Right cardiac atrium (tissue), 5 donors: ENCODE measurements at regions not wholly inside any gene's neighbourhood (a gene's known extent, or its start where the extent isn't known, plus 50 kb on each side); places are given as distances from the start of the nearest gene placed in this dataset.
"Not testable (repeated sequence)": the region's sequence is repeated elsewhere in the genome, so short reads cannot be mapped to it uniquely, and the experiment has no call there.

ENCODE experiments used
- ATAC-seq, 2 donors: fragments of 200-7000 bp; cut with Tn5 transposase; one replicate each; pipeline versions ENCODE4 v1.8.0 to v1.9.1; 2020; ENCODE audit warnings: moderate library complexity in 2 of 2, mild to moderate bottlenecking in 1 of 2
- DNase-seq, 3 donors: peaks; one replicate each; pipeline ENCODE4 v3.0.0-alpha.2; 2020
- H3K27ac ChIP-seq: one replicate; pipeline ENCODE4 v1.5.1; 2013; ENCODE audit warnings: mild to moderate bottlenecking, low read length, control low read depth, moderate library complexity
- H3K27me3 ChIP-seq: one replicate; pipeline ENCODE4 v1.6.1; 2013; ENCODE audit not compliant: control insufficient read depth, insufficient read depth
- H3K4me1 ChIP-seq: one replicate; pipeline ENCODE4 v1.6.1; 2013; ENCODE audit warnings: low read length; ENCODE audit not compliant: control insufficient read depth, insufficient read depth
- H3K4me3 ChIP-seq: one replicate; pipeline ENCODE4 v1.5.1; 2013; ENCODE audit warnings: low read length, control low read depth
- H3K9me3 ChIP-seq: one replicate; pipeline ENCODE4 v1.6.1; 2013; ENCODE audit warnings: low read length; ENCODE audit not compliant: control insufficient read depth
- WGBS: extraction: QIAGEN DNeasy Blood & Tissue Kit; methylation state at CpG from one replicate; pipeline ENCODE4 v1.1.7; 2013; 5-methylcytosine and 5-hydroxymethylcytosine counted together
- intact Hi-C, 4 donors: fragments of 100-400 bp; cut with DNase I; formaldehyde crosslinking; loops; one replicate each; pipeline versions ENCODE4 v1.11.0 to v1.14.0; 2022 to 2023
- donor health status: healthy with polysubstance abuse.
- donor health status: DM: no; HTN: yes; CAD: no.
- donor health status: DM: no; HTN: no; CAD: no.
- donor health status: DM: no; HTN: yes; CAD: no; lungs with severe emphysema.
- donor health status: DM: yes; HTN: yes; CAD: no.

DNA sequence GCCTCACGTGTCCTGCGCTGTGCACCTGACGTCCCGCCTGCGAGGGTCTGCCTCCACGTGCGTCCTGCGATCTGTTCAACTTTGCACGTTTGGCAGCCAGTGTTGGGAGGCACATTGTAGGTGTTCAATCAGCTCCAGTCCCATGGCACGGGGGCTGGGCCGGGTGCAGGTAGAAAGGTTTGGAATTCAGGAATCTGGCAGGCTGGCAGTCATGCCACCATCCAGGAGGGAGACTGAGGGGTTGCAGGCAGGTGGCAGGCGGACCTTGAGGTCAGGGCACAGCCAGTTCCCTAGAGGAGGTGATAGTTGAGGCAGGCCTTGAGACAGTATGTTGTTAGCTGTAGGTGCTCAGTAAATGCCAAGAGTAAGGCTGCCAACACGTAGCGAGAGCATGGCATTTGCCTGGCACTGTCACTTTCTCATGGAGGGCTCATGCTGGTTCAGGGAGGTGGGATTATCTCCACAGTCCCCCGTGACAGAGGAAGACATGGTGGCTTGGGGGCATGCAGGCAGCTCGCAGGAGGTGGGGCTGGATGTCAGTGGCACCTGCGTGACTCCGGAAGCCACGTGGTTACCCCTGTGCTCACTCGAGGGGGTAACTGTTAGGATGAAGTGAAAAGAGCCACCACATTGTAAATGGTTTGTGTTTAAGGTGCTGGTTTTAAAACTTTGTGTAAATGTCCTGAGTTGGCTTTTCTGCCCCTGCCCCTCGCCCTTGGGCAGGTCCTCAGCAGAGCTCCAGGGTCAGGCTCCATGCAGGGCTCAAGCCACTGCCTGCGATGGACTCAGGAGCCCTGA lies 111.8 kb upstream of the FRMD1 start:
- Histone ChIP-seq H3K4me1 (no peaks in the 10 kb centered on the region), H3K27ac (no peak overlapping the region), H3K4me3 (no peak overlapping the region), H3K9me3 (no peaks in the 10 kb centered on the region), H3K27me3 (no peaks in the 10 kb centered on the region)
- DNase-seq (peak in 1 of 3 donors; percentile 18), ATAC-seq (no peak)
- WGBS, result 90% methylated on average over 22 of the region's 22 CpGs
- intact Hi-C loops, result loop anchor here in 1 of 4 donors (10.0 kb wide), 1 partner anchor 164 kb away; no protein-coding TSS in a partner anchor

- H3K4me3 ChIP-seq, result no peak overlapping the region
- DNase-seq, result peak in 1 of 3 donors; percentile 28
- no peak for ATAC-seq
- H3K27ac ChIP-seq, result no peak overlapping the region
- 92% methylated on average over 21 of the region's 21 CpGs for WGBS
- intact Hi-C loops, result loop anchor here in 1 of 4 donors (10.0 kb wide), 1 partner anchor 165 kb away; no protein-coding TSS in a partner anchor
- H3K27me3 ChIP-seq, result no peaks in the 10 kb centered on the region
- H3K9me3 ChIP-seq, result no peaks in the 10 kb centered on the region
- H3K4me1 ChIP-seq, result no peaks in the 10 kb centered on the region
Measured at GRCh38 chr6:168190014-168190405, 111.0 kb upstream of the FRMD1 start.

DNA sequence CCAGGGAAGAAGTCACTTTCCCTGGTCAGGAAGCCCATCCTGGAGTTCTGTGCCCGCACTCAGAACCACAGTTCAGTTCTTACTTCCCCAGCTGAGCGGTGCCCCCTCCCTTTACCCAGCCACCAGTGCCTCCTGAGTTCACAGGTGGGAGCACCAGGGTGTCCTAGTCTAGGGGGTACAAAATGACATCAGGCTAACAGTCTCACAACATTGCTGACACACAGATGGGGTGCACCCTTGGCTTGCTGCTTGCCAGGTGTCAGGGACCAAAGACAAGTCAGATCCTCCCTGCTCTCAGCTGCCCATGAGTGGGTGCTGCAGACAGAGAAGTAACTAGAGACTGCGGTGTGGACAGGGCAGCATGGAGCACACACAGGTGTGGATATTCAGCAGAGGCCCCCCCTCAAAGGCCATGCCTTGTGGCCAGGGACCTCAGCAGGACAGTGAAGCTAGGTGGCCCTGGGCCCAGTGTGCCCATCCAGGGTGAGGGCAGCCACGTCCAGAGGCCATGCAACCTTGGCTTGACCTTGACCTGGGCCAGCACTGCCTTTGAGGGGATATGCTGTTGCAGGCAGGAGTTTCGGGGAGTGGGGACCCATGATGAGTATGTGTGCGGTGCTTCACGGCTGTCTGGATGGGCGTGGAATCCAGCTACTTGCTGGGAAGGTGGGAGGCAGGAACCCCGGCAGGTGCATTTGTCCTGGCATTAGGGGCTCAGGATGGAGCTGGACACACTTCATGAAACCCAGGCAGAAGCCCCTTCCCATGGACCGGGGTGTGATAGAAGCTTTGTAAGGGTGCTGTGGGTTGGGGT lies 110.4 kb upstream of the FRMD1 start:
- no peaks in the 10 kb centered on the region for H3K27me3 ChIP-seq
- no peaks in the 10 kb centered on the region for H3K4me1 ChIP-seq
- intact Hi-C loops, result loop anchor here in 1 of 4 donors (10.0 kb wide), 1 partner anchor 165 kb away; no protein-coding TSS in a partner anchor
- 93% methylated on average over 10 of the region's 10 CpGs for WGBS
- ATAC-seq (no peak), DNase-seq (peak in 1 of 3 donors; percentile 2)
- no peak overlapping the region for H3K4me3 ChIP-seq
- H3K27ac ChIP-seq, result no peak overlapping the region
- no peaks in the 10 kb centered on the region for H3K9me3 ChIP-seq

GRCh38 chr6:168188369-168189199 lies 109.6 kb upstream of the FRMD1 start:
- intact Hi-C loops, result no loop called here
- no peaks in the 10 kb centered on the region for H3K4me1 ChIP-seq
- 83% methylated on average over 17 of the region's 17 CpGs for WGBS
- H3K9me3 ChIP-seq, result no peaks in the 10 kb centered on the region
- ATAC-seq (no peak), DNase-seq (peak in 1 of 3 donors; percentile 31)
- H3K4me3 ChIP-seq, result no peak overlapping the region
- no peak overlapping the region for H3K27ac ChIP-seq
- H3K27me3 ChIP-seq, result no peaks in the 10 kb centered on the region

- WGBS, result 93% methylated on average over 5 of the region's 5 CpGs
- intact Hi-C loops, result no loop called here
Measured at GRCh38 chr6:168186438-168186837, 107.4 kb upstream of the FRMD1 start.

DNA sequence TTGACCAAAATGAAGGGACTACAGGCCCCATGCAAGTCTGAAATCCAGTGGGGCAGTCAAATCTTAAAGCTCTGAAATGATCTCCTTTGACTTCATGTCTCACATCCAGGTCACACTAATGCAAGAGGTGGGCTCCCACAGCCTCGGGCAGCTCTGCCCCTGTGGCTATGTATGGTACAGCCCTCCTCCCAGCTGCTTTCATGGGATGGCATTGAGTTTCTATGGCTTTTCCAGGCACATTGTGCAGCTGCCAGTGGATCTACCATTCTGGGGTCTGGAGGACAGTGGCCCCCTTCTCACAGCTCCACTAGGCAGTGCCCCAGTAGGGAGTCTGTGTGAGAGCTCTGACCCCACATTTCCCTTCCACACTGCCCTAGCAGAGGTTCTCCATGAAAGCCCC lies 107.0 kb upstream of the FRMD1 start:
- intact Hi-C loops, H3K27ac ChIP-seq, H3K4me1 ChIP-seq, H3K9me3 ChIP-seq, H3K4me3 ChIP-seq, ATAC-seq, H3K27me3 ChIP-seq: not testable (repeated sequence)
- WGBS, result 81% methylated on average over 1 of the region's 1 CpG
- peak in 1 of 3 donors; percentile 34 for DNase-seq

More at GRCh38 chr6:168186438-168186837, 107.4 kb upstream of the FRMD1 start:
- no peaks in the 10 kb centered on the region for H3K27me3 ChIP-seq
- no peaks in the 10 kb centered on the region for H3K4me1 ChIP-seq
- H3K9me3 ChIP-seq, result no peaks in the 10 kb centered on the region
- DNase-seq, result peak in 1 of 3 donors; percentile 32
- H3K27ac ChIP-seq, result no peak overlapping the region
- no peak overlapping the region for H3K4me3 ChIP-seq
- no peak for ATAC-seq

- ATAC-seq, result no peak
Measured at GRCh38 chr6:168184701-168185100, 105.7 kb upstream of the FRMD1 start.

GRCh38 chr6:168183613-168183970 lies 104.6 kb upstream of the FRMD1 start:
- H3K27me3 ChIP-seq, result no peaks in the 10 kb centered on the region
- H3K27ac ChIP-seq, result no peak overlapping the region
- intact Hi-C loops, result no loop called here
- no peaks in the 10 kb centered on the region for H3K4me1 ChIP-seq
- H3K4me3 ChIP-seq, result no peak overlapping the region
- WGBS, result 72% methylated on average over 6 of the region's 6 CpGs
- no peak for ATAC-seq
- H3K9me3 ChIP-seq, result no peaks in the 10 kb centered on the region
- no peak for DNase-seq

More at GRCh38 chr6:168184701-168185100, 105.7 kb upstream of the FRMD1 start:
- 90% methylated on average over 5 of the region's 5 CpGs for WGBS
- Histone ChIP-seq H3K4me1 (no peaks in the 10 kb centered on the region), H3K4me3 (no peak overlapping the region), H3K27me3 (no peaks in the 10 kb centered on the region), H3K27ac (no peak overlapping the region), H3K9me3 (no peaks in the 10 kb centered on the region)
- no peak for DNase-seq
- intact Hi-C loops, result no loop called here

- ATAC-seq (no peak), DNase-seq (peak in 1 of 3 donors; percentile 4)
- no peaks in the 10 kb centered on the region for H3K9me3 ChIP-seq
- H3K27me3 ChIP-seq, result no peaks in the 10 kb centered on the region
- no peak overlapping the region for H3K27ac ChIP-seq
- H3K4me3 ChIP-seq, result no peak overlapping the region
- 85% methylated on average over 22 of the region's 22 CpGs for WGBS
- no peaks in the 10 kb centered on the region for H3K4me1 ChIP-seq
- intact Hi-C loops, result no loop called here
Measured at GRCh38 chr6:168182908-168183612, 104.0 kb upstream of the FRMD1 start.

DNA sequence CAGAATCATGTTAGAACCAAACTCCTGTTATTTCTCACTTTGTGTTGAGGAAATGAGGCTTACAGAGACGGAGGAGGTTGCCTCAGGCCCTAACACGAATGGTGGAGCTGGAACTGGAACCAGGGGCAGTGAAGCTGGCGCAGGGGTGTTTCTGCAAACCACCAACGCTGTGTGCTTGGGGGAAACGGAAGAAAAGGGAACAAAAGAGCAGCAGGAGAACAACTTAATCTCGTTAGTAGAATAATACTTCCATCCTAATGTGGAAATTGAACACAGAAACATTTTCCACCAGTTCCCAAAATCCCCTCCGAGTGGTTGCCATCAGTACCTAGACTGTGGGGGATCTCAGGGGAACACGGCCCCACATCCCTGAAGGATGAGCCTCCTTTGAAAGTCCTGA lies 103.4 kb upstream of the FRMD1 start:
- no peaks in the 10 kb centered on the region for H3K4me1 ChIP-seq
- no peak overlapping the region for H3K4me3 ChIP-seq
- no peaks in the 10 kb centered on the region for H3K9me3 ChIP-seq
- DNase-seq (no peak), ATAC-seq (no peak)
- WGBS, result 80% methylated on average over 8 of the region's 8 CpGs
- no peak overlapping the region for H3K27ac ChIP-seq
- no peaks in the 10 kb centered on the region for H3K27me3 ChIP-seq
- intact Hi-C loops, result no loop called here
